ENCODE measurements at regions not wholly inside any gene's neighbourhood (a gene's known extent, or its start where the extent isn't known, plus 50 kb on each side); places are given as distances from the start of the nearest gene placed in this dataset.

- TF ChIP-seq CTCF (conservative IDR thresholded peaks at IDR 0.05; ENCODE audit: low read depth, low read length), result peak; percentile 65
- DNase-seq (ENCODE audit: low read depth), result no peak
- no peak overlapping the region for H3K4me3 ChIP-seq (ENCODE audit: low read depth, low read length)
Measured at GRCh38 chr5:102090770-102091169, 205.3 kb downstream of the SLCO4C1 start.

GRCh38 chr5:102089883-102090282, 206.2 kb downstream of the SLCO4C1 start:
- TF ChIP-seq CTCF (conservative IDR thresholded peaks at IDR 0.05; ENCODE audit: low read depth, low read length), result no peak
- no peak overlapping the region for H3K4me3 ChIP-seq (ENCODE audit: low read depth, low read length)
- no peak for DNase-seq (ENCODE audit: low read depth)

GRCh38 chr5:102087906-102088305, 208.2 kb downstream of the SLCO4C1 start:
- DNase-seq (ENCODE audit: low read depth), result no peak
- TF ChIP-seq CTCF (conservative IDR thresholded peaks at IDR 0.05; ENCODE audit: low read depth, low read length), result no peak
- H3K4me3 ChIP-seq (ENCODE audit: low read depth, low read length), result no peak overlapping the region

GRCh38 chr5:102080288-102080687, 215.8 kb downstream of the SLCO4C1 start:
- no peak for TF ChIP-seq CTCF (conservative IDR thresholded peaks at IDR 0.05; ENCODE audit: low read depth, low read length)
- DNase-seq (ENCODE audit: low read depth), result no peak
- H3K4me3 ChIP-seq (ENCODE audit: low read depth, low read length), result no peak overlapping the region

GRCh38 chr5:102077920-102078319, 218.2 kb downstream of the SLCO4C1 start:
- DNase-seq (ENCODE audit: low read depth), result no peak
- TF ChIP-seq CTCF (conservative IDR thresholded peaks at IDR 0.05; ENCODE audit: low read depth, low read length), result no peak
- H3K4me3 ChIP-seq (ENCODE audit: low read depth, low read length), result no peak overlapping the region

- DNase-seq (ENCODE audit: low read depth), result no peak
- no peak for TF ChIP-seq CTCF (conservative IDR thresholded peaks at IDR 0.05; ENCODE audit: low read depth, low read length)
- no peak overlapping the region for H3K4me3 ChIP-seq (ENCODE audit: low read depth, low read length)
Measured at GRCh38 chr5:102069974-102070373, 226.1 kb downstream of the SLCO4C1 start.

GRCh38 chr5:102068870-102069269, 227.2 kb downstream of the SLCO4C1 start:
- TF ChIP-seq CTCF (conservative IDR thresholded peaks at IDR 0.05; ENCODE audit: low read depth, low read length), result no peak
- no peak overlapping the region for H3K4me3 ChIP-seq (ENCODE audit: low read depth, low read length)

More at GRCh38 chr5:102068870-102069269, 227.2 kb downstream of the SLCO4C1 start:
- DNase-seq (ENCODE audit: low read depth), result no peak
